H9 (cell line): ENCODE measurements at regions not wholly inside any gene's neighbourhood (a gene's known extent, or its start where the extent isn't known, plus 50 kb on each side); places are given as distances from the start of the nearest gene placed in this dataset.

Source experiments
- DNase-seq: peaks from one replicate; pipeline ENCODE4 v3.0.0-alpha.2; 2017
- H2AFZ ChIP-seq: one replicate; pipeline ENCODE4 v1.6.1; 2013; ENCODE audit warnings: mild to moderate bottlenecking, low read length, control low read depth, moderate library complexity
- H2AK5ac ChIP-seq: 2 replicates; pipeline ENCODE4 v1.6.1; 2013; ENCODE audit warnings: low read length, control low read depth, mixed read lengths; ENCODE audit not compliant: insufficient read length
- H2BK120ac ChIP-seq: one replicate; pipeline ENCODE4 v1.6.1; 2013; ENCODE audit warnings: low read depth, mild to moderate bottlenecking, low read length, control low read depth, inconsistent platforms; ENCODE audit not compliant: poor library complexity, severe bottlenecking
- H2BK12ac ChIP-seq: 2 replicates; pipeline ENCODE4 v1.6.1; 2013; ENCODE audit warnings: low read length, control low read depth, mixed read lengths, low read depth; ENCODE audit not compliant: insufficient read length
- H2BK15ac ChIP-seq: 2 replicates; pipeline ENCODE4 v1.6.1; 2013; ENCODE audit warnings: low read depth, low read length, control low read depth
- H2BK20ac ChIP-seq: one replicate; pipeline ENCODE4 v1.6.1; 2013; ENCODE audit warnings: low read depth, mild to moderate bottlenecking, low read length, control low read depth, inconsistent platforms; ENCODE audit not compliant: poor library complexity, severe bottlenecking
- H2BK5ac ChIP-seq: 2 replicates; pipeline ENCODE4 v1.6.1; 2013; ENCODE audit warnings: low read length, control low read depth, mixed read lengths; ENCODE audit not compliant: insufficient read length
- H3K14ac ChIP-seq: 2 replicates; pipeline ENCODE4 v1.6.1; 2013; ENCODE audit warnings: low read length, control low read depth; ENCODE audit not compliant: insufficient read depth
- H3K18ac ChIP-seq: 2 replicates; pipeline ENCODE4 v1.6.1; 2013; ENCODE audit warnings: low read depth, mild to moderate bottlenecking, mixed read lengths, low read length, control low read depth; ENCODE audit not compliant: insufficient read length
- H3K23ac ChIP-seq: 2 replicates; pipeline ENCODE4 v1.6.1; 2013; ENCODE audit warnings: low read length, control low read depth, mixed read lengths, low read depth; ENCODE audit not compliant: insufficient read length
- H3K23me2 ChIP-seq: 2 replicates; pipeline ENCODE4 v1.6.1; 2013; ENCODE audit warnings: low read depth, mild to moderate bottlenecking, mixed read lengths, low read length, control low read depth; ENCODE audit not compliant: insufficient read length, poor library complexity, severe bottlenecking
- H3K27ac ChIP-seq: 2 replicates; pipeline ENCODE4 v1.5.1; 2013; ENCODE audit warnings: low read length, control low read depth, mixed read lengths, low read depth; ENCODE audit not compliant: insufficient read length
- H3K27me3 ChIP-seq: 2 replicates; pipeline ENCODE4 v1.6.1; 2013; ENCODE audit warnings: low read length, control low read depth, inconsistent platforms; ENCODE audit not compliant: insufficient read depth
- H3K4ac ChIP-seq: 2 replicates; pipeline ENCODE4 v1.6.1; 2013; ENCODE audit warnings: low read depth, mild to moderate bottlenecking, control low read depth, inconsistent platforms, low read length, moderate library complexity
- H3K4me1 ChIP-seq: 2 replicates; pipeline ENCODE4 v1.6.1; 2013; ENCODE audit warnings: low read length, control low read depth, inconsistent platforms; ENCODE audit not compliant: insufficient read depth
- H3K4me2 ChIP-seq: 2 replicates; pipeline ENCODE4 v1.6.1; 2013; ENCODE audit warnings: low read length, control low read depth, mixed read lengths; ENCODE audit not compliant: insufficient read length, insufficient read depth
- H3K56ac ChIP-seq: 2 replicates; pipeline ENCODE4 v1.6.1; 2013; ENCODE audit warnings: low read depth, mild to moderate bottlenecking, mixed read lengths, low read length, control low read depth; ENCODE audit not compliant: insufficient read length
- H3K79me1 ChIP-seq: 2 replicates; pipeline ENCODE4 v1.6.1; 2013; ENCODE audit warnings: low read depth, mild to moderate bottlenecking, moderate library complexity, low read length, control low read depth, inconsistent platforms; ENCODE audit not compliant: insufficient read depth, poor library complexity, severe bottlenecking
- H3K79me2 ChIP-seq: 2 replicates; pipeline ENCODE4 v1.6.1; 2013; ENCODE audit warnings: low read length, control low read depth, inconsistent platforms; ENCODE audit not compliant: insufficient read depth
- H3K9ac ChIP-seq: 2 replicates; pipeline ENCODE4 v1.6.1; 2013; ENCODE audit warnings: low read length, control low read depth, mixed read lengths; ENCODE audit not compliant: insufficient read length; ENCODE audit errors: extremely low read depth
- H3K9me3 ChIP-seq: one replicate; pipeline ENCODE4 v1.6.1; 2013; ENCODE audit warnings: low read depth, low read length, inconsistent platforms; ENCODE audit not compliant: control insufficient read depth
- H3T11ph ChIP-seq: one replicate; pipeline ENCODE4 v1.6.1; 2013; ENCODE audit warnings: mild to moderate bottlenecking, low read length, control low read depth, inconsistent platforms
- H4K20me1 ChIP-seq: one replicate; pipeline ENCODE4 v1.6.1; 2013; ENCODE audit not compliant: control insufficient read depth, insufficient read length, insufficient read depth
- H4K5ac ChIP-seq: 2 replicates; pipeline ENCODE4 v1.6.1; 2013; ENCODE audit warnings: low read depth, mild to moderate bottlenecking, mixed read lengths, low read length, control low read depth; ENCODE audit not compliant: insufficient read length
- H4K8ac ChIP-seq: replicated peaks from 2 replicates; pipeline ENCODE4 v1.6.1; 2013; ENCODE audit warnings: low read length, control low read depth, mixed read lengths, low read depth; ENCODE audit not compliant: insufficient read length
- H4K91ac ChIP-seq: 2 replicates; pipeline ENCODE4 v1.6.1; 2013; ENCODE audit warnings: low read depth, mild to moderate bottlenecking, moderate library complexity, mixed read lengths, low read length, control low read depth; ENCODE audit not compliant: insufficient read length
- H3K27ac Mint-ChIP-seq, 3 experiments: 2 replicates in 2 of 3; 3 replicates in 1 of 3; pipeline ENCODE4 v1.8.0; 2020 to 2021; ENCODE audit warnings: mixed read lengths in 3 of 3, mild to moderate bottlenecking in 1 of 3, moderate library complexity in 1 of 3
- H3K27me3 Mint-ChIP-seq: 2 replicates; pipeline ENCODE4 v1.8.0; 2021; ENCODE audit warnings: low read depth, mild to moderate bottlenecking, moderate library complexity, mixed read lengths
- H3K36me3 Mint-ChIP-seq, 3 experiments: 2 replicates in 2 of 3; 3 replicates in 1 of 3; pipeline ENCODE4 v1.8.0; 2020 to 2021; ENCODE audit warnings: low read depth in 3 of 3, mixed read lengths in 3 of 3; ENCODE audit not compliant: insufficient read depth in 1 of 3
- H3K4me1 Mint-ChIP-seq, 2 experiments: 2 replicates each; pipeline ENCODE4 v1.8.0; 2020; ENCODE audit warnings: mixed read lengths in 2 of 2
- H3K4me3 Mint-ChIP-seq, 2 experiments: 2 replicates in 1 of 2; 3 replicates in 1 of 2; pipeline ENCODE4 v1.8.0; 2020 to 2021; ENCODE audit warnings: mild to moderate bottlenecking in 2 of 2, mixed read lengths in 2 of 2, moderate library complexity in 1 of 2
- H3K9me3 Mint-ChIP-seq, 2 experiments: 2 replicates in 1 of 2; 3 replicates in 1 of 2; pipeline ENCODE4 v1.8.0; 2020; ENCODE audit warnings: mild to moderate bottlenecking in 2 of 2, mixed read lengths in 2 of 2, moderate library complexity in 1 of 2
- WGBS: extraction: QIAGEN DNeasy Blood & Tissue Kit; methylation state at CpG from one replicate; pipeline ENCODE4 v1.1.7; 2013; ENCODE audit warnings: missing lambda C conversion rate, low lambda C conversion rate, mixed read lengths; ENCODE audit not compliant: insufficient read length; ENCODE audit errors: extremely low coverage; 5-methylcytosine and 5-hydroxymethylcytosine counted together
- TF ChIP-seq, protein P1 (sequence below): fragments of 200-600 bp; sonication (generic); conservative IDR thresholded peaks from 3 replicates; pipeline ENCODE4 v1.8.0; 2021; ENCODE audit warnings: antibody characterized with exemption, mild to moderate bottlenecking

DNA sequence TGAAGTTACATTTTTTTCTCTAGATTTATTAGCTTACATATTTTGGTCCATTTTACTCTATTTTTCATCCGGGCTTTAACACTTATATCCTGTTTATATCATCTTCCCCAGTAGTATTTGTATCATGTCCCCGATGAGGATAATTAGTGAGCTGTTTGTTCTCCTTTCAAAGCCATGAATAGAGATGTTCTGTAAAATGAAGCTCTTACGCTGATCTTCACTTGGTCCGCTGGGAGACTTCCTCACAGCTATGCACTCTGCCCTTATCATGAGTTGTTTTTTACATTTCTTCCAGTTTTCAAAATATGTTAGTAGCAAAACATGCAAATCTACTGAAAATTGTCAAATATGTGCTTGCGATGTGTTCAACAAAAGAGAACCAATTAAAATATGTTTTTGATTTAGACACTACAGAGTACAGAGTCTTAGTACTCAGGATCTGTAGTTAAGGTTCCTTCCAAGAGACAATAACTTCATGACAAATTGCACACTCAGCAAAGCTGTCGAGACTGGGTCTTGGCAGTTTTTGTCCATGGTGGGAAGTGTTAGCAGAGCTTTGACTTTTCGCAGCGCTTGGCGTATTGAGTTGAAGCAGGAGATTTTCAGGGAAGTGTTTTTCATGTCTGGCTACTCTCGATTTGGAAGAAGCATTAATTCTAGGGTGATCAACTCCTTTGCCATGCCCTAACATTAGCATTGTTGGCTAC, 292.0 kb upstream of the ADAMTS5 start:
- DNase-seq = no peak
- Histone ChIP-seq H2BK120ac (no peak overlapping the region), H3K27me3 (no peaks in the 10 kb centered on the region), H4K8ac (no peak overlapping the region), H3K23me2 (no peaks in the 10 kb centered on the region), H3K4ac (no peak overlapping the region), H2BK20ac (no peak overlapping the region), H3K4me2 (no peak overlapping the region), H2BK15ac (no peak overlapping the region), H3K18ac (no peak overlapping the region), H4K91ac (no peak overlapping the region), H3K79me1 (no peaks in the 10 kb centered on the region), H2BK12ac (no peak overlapping the region), H2BK5ac (no peak overlapping the region), H3K9me3 (no peaks in the 10 kb centered on the region), H3T11ph (no peak overlapping the region), H3K23ac (no peak overlapping the region), H4K5ac (no peak overlapping the region), H3K56ac (no peak overlapping the region), H3K79me2 (no peaks in the 10 kb centered on the region), H3K9ac (no peak overlapping the region), H3K27ac (no peak overlapping the region), H3K14ac (no peak overlapping the region), H2AFZ (no peak overlapping the region), H2AK5ac (no peak overlapping the region), H3K4me1 (no peaks in the 10 kb centered on the region), H4K20me1 (no peaks in the 10 kb centered on the region)
- Mint-ChIP-seq H3K4me1 (no peaks in the 10 kb centered on the region; a peak in 1 of 4 replicates), H3K9me3 (no peaks in the 10 kb centered on the region), H3K27ac (no peak overlapping the region), H3K27me3 (no peaks in the 10 kb centered on the region), H3K36me3 (no peaks in the 10 kb centered on the region), H3K4me3 (no peak overlapping the region)
- TF ChIP-seq, protein P1, sequence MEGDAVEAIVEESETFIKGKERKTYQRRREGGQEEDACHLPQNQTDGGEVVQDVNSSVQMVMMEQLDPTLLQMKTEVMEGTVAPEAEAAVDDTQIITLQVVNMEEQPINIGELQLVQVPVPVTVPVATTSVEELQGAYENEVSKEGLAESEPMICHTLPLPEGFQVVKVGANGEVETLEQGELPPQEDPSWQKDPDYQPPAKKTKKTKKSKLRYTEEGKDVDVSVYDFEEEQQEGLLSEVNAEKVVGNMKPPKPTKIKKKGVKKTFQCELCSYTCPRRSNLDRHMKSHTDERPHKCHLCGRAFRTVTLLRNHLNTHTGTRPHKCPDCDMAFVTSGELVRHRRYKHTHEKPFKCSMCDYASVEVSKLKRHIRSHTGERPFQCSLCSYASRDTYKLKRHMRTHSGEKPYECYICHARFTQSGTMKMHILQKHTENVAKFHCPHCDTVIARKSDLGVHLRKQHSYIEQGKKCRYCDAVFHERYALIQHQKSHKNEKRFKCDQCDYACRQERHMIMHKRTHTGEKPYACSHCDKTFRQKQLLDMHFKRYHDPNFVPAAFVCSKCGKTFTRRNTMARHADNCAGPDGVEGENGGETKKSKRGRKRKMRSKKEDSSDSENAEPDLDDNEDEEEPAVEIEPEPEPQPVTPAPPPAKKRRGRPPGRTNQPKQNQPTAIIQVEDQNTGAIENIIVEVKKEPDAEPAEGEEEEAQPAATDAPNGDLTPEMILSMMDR = no peak
- no CpG with 5 or more reads among the region's 10 CpGs for WGBS
